ENCODE measurements at regions not wholly inside any gene's neighbourhood (a gene's known extent, or its start where the extent isn't known, plus 50 kb on each side); places are given as distances from the start of the nearest gene placed in this dataset.

DNA sequence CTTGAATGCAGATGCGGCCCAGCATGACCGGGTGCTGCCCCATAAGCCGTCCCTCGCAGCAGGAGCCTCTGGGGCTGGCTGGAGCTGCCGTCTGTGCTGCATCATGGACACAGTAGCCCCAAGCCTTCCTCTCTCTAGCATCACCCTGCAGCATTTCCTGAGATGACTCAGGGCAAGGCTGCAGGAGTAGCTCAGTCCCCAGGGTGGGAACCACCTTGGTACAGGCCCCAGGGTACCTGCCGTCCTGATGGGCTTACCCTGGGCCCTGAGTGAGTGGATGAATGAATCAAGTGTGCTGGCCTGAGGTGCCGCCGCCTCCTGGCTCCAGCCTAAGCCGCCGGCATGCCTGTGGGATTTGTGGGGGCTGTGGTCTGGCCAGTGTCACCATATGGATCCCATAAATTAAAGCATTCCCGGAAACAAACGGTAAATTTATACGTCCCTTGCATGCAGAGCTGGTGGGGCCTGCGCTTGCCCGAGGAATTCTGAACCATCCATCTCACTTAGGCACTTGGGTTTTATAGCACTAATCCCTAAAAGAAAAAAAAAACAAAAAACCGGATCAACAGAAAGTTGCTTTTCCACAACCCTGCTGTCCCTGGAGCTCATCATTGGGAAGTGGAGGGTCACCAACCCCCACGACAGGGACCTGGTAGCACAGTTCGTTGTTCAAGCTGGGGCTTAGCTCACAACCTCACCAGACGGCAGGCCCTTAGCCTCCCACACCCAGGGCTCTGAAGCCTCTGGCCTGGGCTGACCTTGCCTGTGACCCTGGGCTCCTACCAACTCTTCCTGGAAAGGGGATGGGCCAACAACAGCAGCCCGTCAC, 242.6 kb upstream of the CIBAR2 start:
- TF ChIP-seq, protein P1, sequence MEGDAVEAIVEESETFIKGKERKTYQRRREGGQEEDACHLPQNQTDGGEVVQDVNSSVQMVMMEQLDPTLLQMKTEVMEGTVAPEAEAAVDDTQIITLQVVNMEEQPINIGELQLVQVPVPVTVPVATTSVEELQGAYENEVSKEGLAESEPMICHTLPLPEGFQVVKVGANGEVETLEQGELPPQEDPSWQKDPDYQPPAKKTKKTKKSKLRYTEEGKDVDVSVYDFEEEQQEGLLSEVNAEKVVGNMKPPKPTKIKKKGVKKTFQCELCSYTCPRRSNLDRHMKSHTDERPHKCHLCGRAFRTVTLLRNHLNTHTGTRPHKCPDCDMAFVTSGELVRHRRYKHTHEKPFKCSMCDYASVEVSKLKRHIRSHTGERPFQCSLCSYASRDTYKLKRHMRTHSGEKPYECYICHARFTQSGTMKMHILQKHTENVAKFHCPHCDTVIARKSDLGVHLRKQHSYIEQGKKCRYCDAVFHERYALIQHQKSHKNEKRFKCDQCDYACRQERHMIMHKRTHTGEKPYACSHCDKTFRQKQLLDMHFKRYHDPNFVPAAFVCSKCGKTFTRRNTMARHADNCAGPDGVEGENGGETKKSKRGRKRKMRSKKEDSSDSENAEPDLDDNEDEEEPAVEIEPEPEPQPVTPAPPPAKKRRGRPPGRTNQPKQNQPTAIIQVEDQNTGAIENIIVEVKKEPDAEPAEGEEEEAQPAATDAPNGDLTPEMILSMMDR (IDR thresholded peaks at IDR 0.05): no peak
- TF ChIP-seq POLR2A (IDR thresholded peaks at IDR 0.05): no peak

Measured in thyroid gland (tissue), 4 donors.